ENCODE measurements at regions not wholly inside any gene's neighbourhood (a gene's known extent, or its start where the extent isn't known, plus 50 kb on each side); places are given as distances from the start of the nearest gene placed in this dataset.

- DNase-seq (ENCODE audit: low read depth, low spot score) = no peak
- no peaks in the 10 kb centered on the region for H3K9me3 ChIP-seq (ENCODE audit: low read depth, low read length)
Observed at GRCh38 chr20:57038608-57039440, 227.6 kb downstream of the BMP7 start.

GRCh38 chr20:57040466-57040865 is 226.0 kb downstream of the BMP7 start:
- Histone ChIP-seq H3K4me3 (no peak overlapping the region), H3K9ac (ENCODE audit: insufficient read length) (no peak overlapping the region), H3K27ac (no peak overlapping the region), H3K9me3 (ENCODE audit: low read depth, low read length) (no peaks in the 10 kb centered on the region), H3K36me3 (ENCODE audit: insufficient read depth, low read length) (no peaks in the 10 kb centered on the region)
- no peak for DNase-seq (ENCODE audit: low read depth, low spot score)
- no peak for TF ChIP-seq POLR2AphosphoS5 (IDR thresholded peaks at IDR 0.05; ENCODE audit: borderline replicate concordance, low read depth, low read length)
- no peak for TF ChIP-seq EZH2 (IDR thresholded peaks at IDR 0.05)
- TF ChIP-seq FOXP2 (optimal IDR thresholded peaks at IDR 0.05; ENCODE audit: control extremely low read depth, extremely low read length, insufficient read depth) = no peak

More at GRCh38 chr20:57038608-57039440, 227.6 kb downstream of the BMP7 start:
- H3K4me3 ChIP-seq = no peak overlapping the region
- no peak for TF ChIP-seq POLR2AphosphoS5 (IDR thresholded peaks at IDR 0.05; ENCODE audit: borderline replicate concordance, low read depth, low read length)
- no peak for TF ChIP-seq EZH2 (IDR thresholded peaks at IDR 0.05)
- TF ChIP-seq FOXP2 (optimal IDR thresholded peaks at IDR 0.05; ENCODE audit: control extremely low read depth, extremely low read length, insufficient read depth) = no peak
- no peaks in the 10 kb centered on the region for H3K36me3 ChIP-seq (ENCODE audit: insufficient read depth, low read length)
- no peak overlapping the region for H3K27ac ChIP-seq
- H3K9ac ChIP-seq (ENCODE audit: insufficient read length) = no peak overlapping the region

- no peak overlapping the region for H3K27ac ChIP-seq
- no peak overlapping the region for H3K4me3 ChIP-seq
- H3K9ac ChIP-seq (ENCODE audit: insufficient read length) = no peak overlapping the region
- TF ChIP-seq FOXP2 (optimal IDR thresholded peaks at IDR 0.05; ENCODE audit: control extremely low read depth, extremely low read length, insufficient read depth) (no peak), EZH2 (IDR thresholded peaks at IDR 0.05) (no peak), POLR2AphosphoS5 (IDR thresholded peaks at IDR 0.05; ENCODE audit: borderline replicate concordance, low read depth, low read length) (no peak)
- H3K9me3 ChIP-seq (ENCODE audit: low read depth, low read length) = no peaks in the 10 kb centered on the region
- DNase-seq (ENCODE audit: low read depth, low spot score) = no peak
- no peaks in the 10 kb centered on the region for H3K36me3 ChIP-seq (ENCODE audit: insufficient read depth, low read length)
Observed at GRCh38 chr20:57040924-57041323, 225.5 kb downstream of the BMP7 start.

- no peak for DNase-seq (ENCODE audit: low read depth, low spot score)
- Histone ChIP-seq H3K9me3 (ENCODE audit: low read depth, low read length) (no peaks in the 10 kb centered on the region), H3K36me3 (ENCODE audit: insufficient read depth, low read length) (no peaks in the 10 kb centered on the region), H3K4me3 (no peak overlapping the region), H3K27ac (no peak overlapping the region), H3K9ac (ENCODE audit: insufficient read length) (no peak overlapping the region)
- TF ChIP-seq EZH2 (IDR thresholded peaks at IDR 0.05) (no peak), POLR2AphosphoS5 (IDR thresholded peaks at IDR 0.05; ENCODE audit: borderline replicate concordance, low read depth, low read length) (no peak), FOXP2 (optimal IDR thresholded peaks at IDR 0.05; ENCODE audit: control extremely low read depth, extremely low read length, insufficient read depth) (no peak)
Observed at GRCh38 chr20:57043091-57043490, 223.3 kb downstream of the BMP7 start.

- H3K27ac ChIP-seq = no peak overlapping the region
- no peak overlapping the region for H3K9ac ChIP-seq (ENCODE audit: insufficient read length)
- no peaks in the 10 kb centered on the region for H3K9me3 ChIP-seq (ENCODE audit: low read depth, low read length)
- no peak overlapping the region for H3K4me3 ChIP-seq
- H3K36me3 ChIP-seq (ENCODE audit: insufficient read depth, low read length) = no peaks in the 10 kb centered on the region
- TF ChIP-seq EZH2 (IDR thresholded peaks at IDR 0.05) = no peak
- DNase-seq (ENCODE audit: low read depth, low spot score) = no peak
Observed at GRCh38 chr20:57043669-57044268, 222.7 kb downstream of the BMP7 start.

- TF ChIP-seq POLR2AphosphoS5 (IDR thresholded peaks at IDR 0.05; ENCODE audit: borderline replicate concordance, low read depth, low read length) (no peak), EZH2 (IDR thresholded peaks at IDR 0.05) (no peak), FOXP2 (optimal IDR thresholded peaks at IDR 0.05; ENCODE audit: control extremely low read depth, extremely low read length, insufficient read depth) (no peak)
- no peaks in the 10 kb centered on the region for H3K36me3 ChIP-seq (ENCODE audit: insufficient read depth, low read length)
- H3K9me3 ChIP-seq (ENCODE audit: low read depth, low read length) = no peaks in the 10 kb centered on the region
- H3K4me3 ChIP-seq = no peak overlapping the region
- H3K27ac ChIP-seq = no peak overlapping the region
- no peak overlapping the region for H3K9ac ChIP-seq (ENCODE audit: insufficient read length)
- DNase-seq (ENCODE audit: low read depth, low spot score) = no peak
Observed at GRCh38 chr20:57047281-57048026, 219.0 kb downstream of the BMP7 start.

GRCh38 chr20:57048027-57048869 is 218.2 kb downstream of the BMP7 start:
- Histone ChIP-seq H3K4me3 (no peak overlapping the region), H3K36me3 (ENCODE audit: insufficient read depth, low read length) (no peaks in the 10 kb centered on the region), H3K9me3 (ENCODE audit: low read depth, low read length) (no peaks in the 10 kb centered on the region), H3K27ac (no peak overlapping the region), H3K9ac (ENCODE audit: insufficient read length) (no peak overlapping the region)
- no peak for DNase-seq (ENCODE audit: low read depth, low spot score)
- no peak for TF ChIP-seq POLR2AphosphoS5 (IDR thresholded peaks at IDR 0.05; ENCODE audit: borderline replicate concordance, low read depth, low read length)
- TF ChIP-seq FOXP2 (optimal IDR thresholded peaks at IDR 0.05; ENCODE audit: control extremely low read depth, extremely low read length, insufficient read depth) = no peak
- TF ChIP-seq EZH2 (IDR thresholded peaks at IDR 0.05) = no peak

- no peaks in the 10 kb centered on the region for H3K9me3 ChIP-seq (ENCODE audit: low read depth, low read length)
- H3K9ac ChIP-seq (ENCODE audit: insufficient read length) = no peak overlapping the region
- no peak for DNase-seq (ENCODE audit: low read depth, low spot score)
- H3K27ac ChIP-seq = no peak overlapping the region
- TF ChIP-seq POLR2AphosphoS5 (IDR thresholded peaks at IDR 0.05; ENCODE audit: borderline replicate concordance, low read depth, low read length) = no peak
- no peak overlapping the region for H3K4me3 ChIP-seq
- no peaks in the 10 kb centered on the region for H3K36me3 ChIP-seq (ENCODE audit: insufficient read depth, low read length)
Observed at GRCh38 chr20:57049296-57049695, 217.1 kb downstream of the BMP7 start.
